Peyer's patch (tissue), 4 donors: ENCODE measurements at regions not wholly inside any gene's neighbourhood (a gene's known extent, or its start where the extent isn't known, plus 50 kb on each side); places are given as distances from the start of the nearest gene placed in this dataset.

Experiments used
- DNase-seq, 3 donors: peaks; one replicate each; pipeline ENCODE4 v3.0.0-alpha.2; 2017 to 2019
- H3K27ac ChIP-seq, 4 donors: fragments of 200-600 bp; sonication (generic); one replicate each; pipeline ENCODE4 v1.5.1; 2016 to 2019
- H3K27me3 ChIP-seq, 2 donors: fragments of 200-600 bp; sonication (generic); one replicate each; pipeline ENCODE4 v1.5.1; 2019
- H3K36me3 ChIP-seq, 3 donors: fragments of 200-600 bp; sonication (generic); one replicate each; pipeline ENCODE4 v1.5.1; 2016 to 2019
- H3K4me1 ChIP-seq, 4 donors: fragments of 200-600 bp; sonication (generic); one replicate each; pipeline ENCODE4 v1.5.1; 2016 to 2019
- H3K4me3 ChIP-seq, 4 donors: fragments of 200-600 bp; sonication (generic); 1 replicate in 3 of 4; 2 replicates in 1 of 4; pipeline ENCODE4 v1.5.1; 2016 to 2019; ENCODE audit warnings: mild to moderate bottlenecking in 1 of 4
- H3K9me3 ChIP-seq, 4 donors: fragments of 200-600 bp; sonication (generic); one replicate each; pipeline ENCODE4 v1.5.1; 2016 to 2019; ENCODE audit warnings: mild to moderate bottlenecking in 1 of 4
- POLR2A ChIP-seq, 2 donors: fragments of 450-650 bp; IDR thresholded peaks; one replicate each; pipeline ENCODE4 v1.5.1; 2017; ENCODE audit warnings: antibody characterized with exemption in 2 of 2, mild to moderate bottlenecking in 2 of 2, moderate library complexity in 2 of 2
- TF ChIP-seq, protein P1 (sequence below), 6 experiments: fragments of 450-650 bp in 4 of 6; fragments of 200-600 bp in 2 of 6; sonication (generic) in 1 of 6; IDR thresholded peaks; one replicate each; pipeline ENCODE4 v1.5.1; 2017 to 2019; ENCODE audit warnings: antibody characterized with exemption in 6 of 6, mild to moderate bottlenecking in 3 of 6, moderate library complexity in 1 of 6

DNA sequence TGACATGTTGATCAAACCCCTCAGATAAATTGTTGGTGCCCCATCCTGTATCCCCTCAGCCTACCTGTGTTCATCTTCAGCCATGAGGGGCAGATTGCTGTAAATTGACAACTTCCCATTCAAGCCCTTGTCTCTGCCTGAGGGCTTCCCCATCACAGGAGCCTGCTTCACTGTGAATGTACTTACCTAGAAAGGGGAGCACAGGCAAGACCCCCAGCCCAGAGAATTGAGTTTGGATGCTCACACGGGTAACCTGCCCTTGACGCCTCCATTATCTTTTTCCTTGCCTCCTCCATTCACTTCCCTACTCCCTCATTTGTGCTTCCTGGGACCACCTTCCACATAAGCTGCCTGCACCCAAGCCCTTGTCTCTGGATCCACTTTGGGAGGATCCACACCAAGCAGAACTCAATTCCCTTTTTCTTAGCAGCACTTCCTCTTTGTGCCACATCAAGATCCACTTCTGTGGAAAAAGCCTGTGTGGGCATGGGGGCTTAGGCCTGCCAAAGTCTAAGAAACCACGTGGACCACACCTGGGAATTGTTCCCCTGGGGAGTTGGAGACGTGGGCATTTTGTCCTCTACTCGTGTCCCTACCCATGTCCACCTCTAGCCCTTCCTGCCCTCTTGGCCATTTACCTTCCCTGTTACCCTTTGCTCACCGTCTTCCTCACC lies 103.4 kb upstream of the FOXA2 start:
- Histone ChIP-seq H3K9me3 (no peaks in the 10 kb centered on the region), H3K36me3 (no peaks in the 10 kb centered on the region), H3K27ac (no peak overlapping the region), H3K27me3 (no peaks in the 10 kb centered on the region), H3K4me3 (no peak overlapping the region), H3K4me1 (no peaks in the 10 kb centered on the region)
- TF ChIP-seq POLR2A (IDR thresholded peaks at IDR 0.05), result no peak
- TF ChIP-seq, protein P1, sequence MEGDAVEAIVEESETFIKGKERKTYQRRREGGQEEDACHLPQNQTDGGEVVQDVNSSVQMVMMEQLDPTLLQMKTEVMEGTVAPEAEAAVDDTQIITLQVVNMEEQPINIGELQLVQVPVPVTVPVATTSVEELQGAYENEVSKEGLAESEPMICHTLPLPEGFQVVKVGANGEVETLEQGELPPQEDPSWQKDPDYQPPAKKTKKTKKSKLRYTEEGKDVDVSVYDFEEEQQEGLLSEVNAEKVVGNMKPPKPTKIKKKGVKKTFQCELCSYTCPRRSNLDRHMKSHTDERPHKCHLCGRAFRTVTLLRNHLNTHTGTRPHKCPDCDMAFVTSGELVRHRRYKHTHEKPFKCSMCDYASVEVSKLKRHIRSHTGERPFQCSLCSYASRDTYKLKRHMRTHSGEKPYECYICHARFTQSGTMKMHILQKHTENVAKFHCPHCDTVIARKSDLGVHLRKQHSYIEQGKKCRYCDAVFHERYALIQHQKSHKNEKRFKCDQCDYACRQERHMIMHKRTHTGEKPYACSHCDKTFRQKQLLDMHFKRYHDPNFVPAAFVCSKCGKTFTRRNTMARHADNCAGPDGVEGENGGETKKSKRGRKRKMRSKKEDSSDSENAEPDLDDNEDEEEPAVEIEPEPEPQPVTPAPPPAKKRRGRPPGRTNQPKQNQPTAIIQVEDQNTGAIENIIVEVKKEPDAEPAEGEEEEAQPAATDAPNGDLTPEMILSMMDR (IDR thresholded peaks at IDR 0.05), result no peak
- DNase-seq, result no peak

DNA sequence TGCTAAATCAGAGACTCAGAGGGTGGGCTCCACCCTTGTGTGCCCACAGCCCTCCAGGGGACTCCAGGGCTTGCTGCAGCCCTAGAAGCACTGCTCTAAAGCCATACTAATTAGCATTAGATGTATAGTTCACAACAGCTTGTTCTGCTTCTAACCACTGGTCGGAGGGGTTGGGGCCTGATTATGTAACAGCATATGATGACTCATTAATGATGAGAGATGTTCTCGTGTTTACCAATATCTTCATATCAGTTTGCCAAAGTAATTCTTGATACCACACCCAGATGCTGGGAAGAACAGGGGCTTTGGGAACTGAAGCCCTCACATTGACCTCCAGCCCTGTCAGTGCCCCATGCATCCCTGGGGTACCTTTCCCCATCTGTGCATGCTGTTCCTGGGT lies 104.1 kb upstream of the FOXA2 start:
- no peak for DNase-seq
- Histone ChIP-seq H3K9me3 (no peaks in the 10 kb centered on the region), H3K27me3 (no peaks in the 10 kb centered on the region), H3K4me1 (no peaks in the 10 kb centered on the region), H3K4me3 (no peak overlapping the region), H3K36me3 (no peaks in the 10 kb centered on the region), H3K27ac (no peak overlapping the region)
- TF ChIP-seq, protein P1 (IDR thresholded peaks at IDR 0.05), result no peak
- TF ChIP-seq POLR2A (IDR thresholded peaks at IDR 0.05), result no peak

DNA sequence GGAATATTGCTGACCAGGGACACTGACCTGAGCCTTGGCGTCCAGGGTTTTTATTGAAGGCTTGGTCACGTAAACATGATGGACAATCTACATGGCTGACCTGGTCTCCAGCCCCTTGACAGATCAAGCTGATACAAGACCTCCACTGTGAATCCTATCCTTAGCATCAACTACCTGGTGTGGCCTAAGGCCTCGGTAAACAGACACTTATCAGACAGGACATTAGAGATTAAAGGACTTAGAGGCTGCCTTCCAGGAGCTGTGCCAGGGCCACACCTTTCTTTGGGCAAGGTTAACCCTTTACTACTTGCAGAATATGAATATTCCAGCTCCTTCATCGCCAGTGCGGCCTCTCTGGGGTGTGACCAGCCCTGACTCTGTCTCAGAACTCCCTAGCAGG lies 104.9 kb upstream of the FOXA2 start:
- DNase-seq, result no peak
- Histone ChIP-seq H3K4me3 (no peak overlapping the region), H3K27me3 (no peaks in the 10 kb centered on the region), H3K36me3 (no peaks in the 10 kb centered on the region), H3K9me3 (no peaks in the 10 kb centered on the region), H3K4me1 (no peaks in the 10 kb centered on the region), H3K27ac (no peak overlapping the region)
- no peak for TF ChIP-seq POLR2A (IDR thresholded peaks at IDR 0.05)
- TF ChIP-seq, protein P1 (IDR thresholded peaks at IDR 0.05), result no peak

DNA sequence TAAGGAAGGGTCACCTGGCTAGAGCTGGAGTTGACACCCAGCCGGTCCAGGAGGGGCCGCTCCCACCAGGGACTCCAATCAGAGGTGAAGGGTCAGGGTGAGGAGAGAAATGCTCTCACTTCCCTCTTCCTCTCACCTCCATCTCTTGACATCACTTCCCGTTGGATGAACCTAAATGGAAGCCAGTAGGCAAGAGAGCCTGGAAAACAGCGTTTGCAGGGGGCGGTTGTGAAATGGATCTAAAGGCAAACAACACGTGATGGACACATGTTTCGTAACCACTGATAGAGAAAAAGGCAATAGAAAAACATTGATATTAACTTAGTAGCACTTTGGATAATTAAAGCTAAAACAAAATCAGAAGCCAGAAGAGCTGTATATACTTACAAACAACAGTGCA lies 105.6 kb upstream of the FOXA2 start:
- Histone ChIP-seq H3K9me3 (no peaks in the 10 kb centered on the region), H3K4me3 (no peak overlapping the region), H3K27me3 (no peaks in the 10 kb centered on the region), H3K4me1 (no peaks in the 10 kb centered on the region), H3K27ac (no peak overlapping the region), H3K36me3 (no peaks in the 10 kb centered on the region)
- TF ChIP-seq, protein P1 (IDR thresholded peaks at IDR 0.05), result no peak
- no peak for TF ChIP-seq POLR2A (IDR thresholded peaks at IDR 0.05)
- DNase-seq, result no peak

DNA sequence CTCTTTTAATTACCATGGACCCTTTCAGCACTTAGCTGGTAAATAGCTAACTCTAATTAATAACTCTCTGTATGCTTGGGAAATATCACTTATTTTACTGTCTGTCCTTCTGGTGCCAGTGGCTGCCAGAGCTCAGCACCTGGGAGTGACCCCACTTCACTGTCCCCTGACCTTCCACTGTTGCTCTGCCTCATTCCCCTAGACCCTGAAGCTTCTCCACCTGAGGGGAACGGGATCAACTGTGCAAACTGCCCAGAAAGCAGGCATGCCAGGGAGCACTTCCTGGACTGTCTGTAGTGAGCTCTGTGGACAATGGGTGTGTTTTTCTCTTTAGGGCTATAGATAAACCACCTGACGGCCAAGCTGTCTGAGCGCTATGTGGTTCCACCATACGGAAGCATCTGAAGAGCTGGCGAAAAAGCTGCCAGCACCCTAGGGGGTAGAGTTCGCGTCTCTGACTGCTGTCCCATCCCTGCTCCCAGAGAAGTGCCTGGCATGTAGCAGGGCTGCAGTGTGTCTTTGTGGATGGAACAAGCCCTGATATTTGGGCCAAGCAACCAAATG lies 106.3 kb upstream of the FOXA2 start:
- Histone ChIP-seq H3K27ac (no peak overlapping the region), H3K4me1 (no peaks in the 10 kb centered on the region), H3K4me3 (no peak overlapping the region), H3K27me3 (no peaks in the 10 kb centered on the region), H3K9me3 (no peaks in the 10 kb centered on the region), H3K36me3 (no peaks in the 10 kb centered on the region)
- TF ChIP-seq, protein P1 (IDR thresholded peaks at IDR 0.05), result no peak
- no peak for TF ChIP-seq POLR2A (IDR thresholded peaks at IDR 0.05)
- DNase-seq, result no peak
